Endothelial cell of umbilical vein (primary cell): ENCODE measurements at regions not wholly inside any gene's neighbourhood (a gene's known extent, or its start where the extent isn't known, plus 50 kb on each side); places are given as distances from the start of the nearest gene placed in this dataset.

Experiments
- BruUV-seq: library from RNA; stranded (reverse); fragments of 400-500 nt; replicated peaks from 2 replicates; lab custom pipeline; 2021; lab: Mats Ljungman, UMichigan
- CTCF ChIA-PET: fragments of 300-600, 350-600 bp; sonication (Branson Sonifier 250); formaldehyde crosslinking; loops from one replicate; lab custom pipeline; 2021; ENCODE audit warnings: antibody characterized with exemption, inconsistent platforms; lab: Charles Lee
- POLR2A ChIA-PET: fragments of 300-600, 350-600 bp; sonication (Branson Sonifier 250); formaldehyde crosslinking; loops from one replicate; lab custom pipeline; 2021; ENCODE audit warnings: antibody characterized with exemption, inconsistent platforms; lab: Charles Lee
- DNase-seq: peaks from one replicate; pipeline ENCODE4 v3.0.0-alpha.2; 2011; ENCODE audit warnings: low read depth, low spot score
- FAIRE-seq: peaks from 2 replicates; lab custom pipeline; 2011; peaks lifted over from hg19 to GRCh38; lab: Jason Lieb, UNC
- H2AFZ ChIP-seq: 2 replicates; pipeline ENCODE4 v1.6.0; 2012; ENCODE audit warnings: low read depth, low read length, control low read depth, inconsistent platforms
- H3K27ac ChIP-seq: 2 replicates; pipeline ENCODE4 v1.5.1; 2011; ENCODE audit warnings: low read depth, mild to moderate bottlenecking, control low read depth, low read length, moderate library complexity; ENCODE audit not compliant: insufficient read depth
- H3K27me3 ChIP-seq, 2 experiments: 2 replicates each; pipeline versions ENCODE4 v1.6.0 to v1.6.1; 2011; ENCODE audit warnings: low read length in 2 of 2, mixed read lengths in 1 of 2; ENCODE audit not compliant: control insufficient read depth in 2 of 2, insufficient read depth in 2 of 2
- H3K36me3 ChIP-seq, 2 experiments: 2 replicates in 1 of 2; 3 replicates in 1 of 2; pipeline ENCODE4 v1.5.1; 2011; ENCODE audit warnings: low read length in 2 of 2, mild to moderate bottlenecking in 1 of 2, moderate library complexity in 1 of 2; ENCODE audit not compliant: control insufficient read depth in 2 of 2, insufficient read depth in 2 of 2; ENCODE audit errors: extremely low read depth in 1 of 2
- H3K4me1 ChIP-seq: 3 replicates; pipeline ENCODE4 v1.5.1; 2011; ENCODE audit warnings: mild to moderate bottlenecking, low read length; ENCODE audit not compliant: control insufficient read depth, insufficient read depth; ENCODE audit errors: extremely low read depth
- H3K4me2 ChIP-seq: 2 replicates; pipeline ENCODE4 v1.6.1; 2011; ENCODE audit warnings: low read length, control low read depth, mixed read lengths; ENCODE audit not compliant: insufficient read depth
- H3K4me3 ChIP-seq, 3 experiments: fragments of 200-600 bp in 1 of 3; sonication (generic), shearing (Covaris generic) in 1 of 3; replicated peaks in 1 of 3; 2 replicates each; pipeline ENCODE4 v1.5.1; 2011 to 2016; ENCODE audit warnings: control low read depth in 3 of 3, low read length in 3 of 3, mild to moderate bottlenecking in 2 of 3, inconsistent platforms in 1 of 3, low read depth in 1 of 3, moderate library complexity in 1 of 3; ENCODE audit not compliant: insufficient read depth in 1 of 3
- H3K79me2 ChIP-seq: 2 replicates; pipeline ENCODE4 v1.6.0; 2012; ENCODE audit warnings: low read length, inconsistent platforms; ENCODE audit not compliant: control insufficient read depth, insufficient read depth
- H3K9ac ChIP-seq: replicated peaks from 2 replicates; pipeline ENCODE3; 2011; ENCODE audit warnings: low read length, control low read depth; ENCODE audit not compliant: insufficient read depth; ENCODE audit errors: extremely low read depth
- H3K9me1 ChIP-seq: replicated peaks from 3 replicates; pipeline ENCODE4 v1.6.0; 2011; ENCODE audit warnings: mild to moderate bottlenecking, low read length; ENCODE audit not compliant: control insufficient read depth, insufficient read depth; ENCODE audit errors: extremely low read depth
- H3K9me3 ChIP-seq: replicated peaks from 2 replicates; pipeline ENCODE4 v1.5.1; 2012; ENCODE audit warnings: low read length, inconsistent platforms; ENCODE audit not compliant: control insufficient read depth, insufficient read depth
- H4K20me1 ChIP-seq: replicated peaks from 2 replicates; pipeline ENCODE3; 2011; ENCODE audit warnings: mild to moderate bottlenecking, low read length; ENCODE audit not compliant: control insufficient read depth, insufficient read depth; ENCODE audit errors: extremely low read depth
- EZH2 ChIP-seq: IDR thresholded peaks from 2 replicates; pipeline ENCODE4 v1.6.1; 2012; ENCODE audit warnings: borderline replicate concordance, low read depth, mild to moderate bottlenecking, moderate library complexity, low read length, inconsistent platforms; ENCODE audit not compliant: severe bottlenecking
- FOS ChIP-seq: IDR thresholded peaks from 2 replicates; pipeline ENCODE4 v1.6.1; 2011; ENCODE audit warnings: mild to moderate bottlenecking, low read length, moderate library complexity, borderline replicate concordance; ENCODE audit not compliant: insufficient read depth
- GATA2 ChIP-seq: IDR thresholded peaks from 2 replicates; pipeline ENCODE4 v1.7.0; 2011; ENCODE audit warnings: low read depth, mild to moderate bottlenecking, moderate library complexity, mixed read lengths, low read length; ENCODE audit not compliant: insufficient read length, insufficient read depth
- JUN ChIP-seq: IDR thresholded peaks from 2 replicates; pipeline ENCODE4 v1.6.1; 2011; ENCODE audit warnings: borderline replicate concordance, low read depth; ENCODE audit not compliant: insufficient read length, insufficient read depth
- MYC ChIP-seq: IDR thresholded peaks from one replicate; pipeline ENCODE4 v1.6.1; 2011; ENCODE audit warnings: mild to moderate bottlenecking, low read depth, low read length
- POLR2A ChIP-seq: IDR thresholded peaks from 2 replicates; pipeline ENCODE4 v1.6.1; 2012; ENCODE audit warnings: low read depth, mild to moderate bottlenecking, control low read depth, low read length
- POLR2AphosphoS5 ChIP-seq: IDR thresholded peaks from 2 replicates; pipeline ENCODE4 v1.6.1; 2012; ENCODE audit warnings: low read depth, mild to moderate bottlenecking, control low read depth, low read length, moderate library complexity; ENCODE audit not compliant: insufficient read depth
- dilution Hi-C: fragments of 300-500 bp; cut with MboI; formaldehyde crosslinking; loops from one replicate; pipeline ENCODE4 v1.15.0; 2019; ENCODE audit warnings: low sequenced_read_pairs; ENCODE audit not compliant: extremely low pct_ligation_motif_present
- intact Hi-C: fragments of 100-400 bp; cut with micrococcal nuclease; formaldehyde crosslinking; loops from one replicate; pipeline ENCODE4 v1.10.0; 2022
- TF ChIP-seq, protein P1 (sequence below): IDR thresholded peaks from 2 replicates; pipeline ENCODE4 v1.6.1; 2011; ENCODE audit not compliant: insufficient read depth, insufficient read length
- TF ChIP-seq, protein P2 (sequence below), 2 donors: IDR thresholded peaks; 1 replicate in 1 of 2; 2 replicates in 1 of 2; pipeline ENCODE4 v1.5.1; 2011; ENCODE audit warnings: low read length in 2 of 2, mild to moderate bottlenecking in 2 of 2, moderate library complexity in 2 of 2, control low read depth in 1 of 2, inconsistent platforms in 1 of 2, low read depth in 1 of 2; ENCODE audit not compliant: insufficient read depth in 1 of 2; ENCODE audit errors: extremely low read depth in 1 of 2

DNA sequence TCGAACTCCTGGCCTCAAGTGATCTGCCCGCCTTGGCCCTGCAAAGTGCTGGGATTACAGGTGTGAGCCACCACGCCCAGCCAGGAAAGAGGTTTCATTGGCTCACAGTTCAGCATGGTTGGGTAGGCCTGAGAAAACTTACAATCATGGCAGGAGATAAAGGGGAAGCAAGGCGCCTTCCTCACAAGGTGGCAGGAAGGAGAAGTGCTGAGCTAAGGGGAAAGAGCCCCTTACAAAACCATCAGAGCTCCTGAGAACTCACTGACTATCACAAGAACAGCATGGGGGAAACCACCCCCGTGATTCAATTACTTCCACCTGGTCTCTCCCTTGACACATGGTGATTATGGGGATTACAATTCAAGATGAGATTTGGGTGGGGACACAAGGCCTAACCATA lies 411.7 kb upstream of the ZFHX3 start:
- TF ChIP-seq, protein P1, sequence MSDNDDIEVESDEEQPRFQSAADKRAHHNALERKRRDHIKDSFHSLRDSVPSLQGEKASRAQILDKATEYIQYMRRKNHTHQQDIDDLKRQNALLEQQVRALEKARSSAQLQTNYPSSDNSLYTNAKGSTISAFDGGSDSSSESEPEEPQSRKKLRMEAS: no peak
- TF ChIP-seq POLR2AphosphoS5 (no peak), EZH2 (no peak), GATA2 (no peak), POLR2A (no peak), FOS (no peak), MYC (no peak), JUN (no peak)
- TF ChIP-seq, protein P2, sequence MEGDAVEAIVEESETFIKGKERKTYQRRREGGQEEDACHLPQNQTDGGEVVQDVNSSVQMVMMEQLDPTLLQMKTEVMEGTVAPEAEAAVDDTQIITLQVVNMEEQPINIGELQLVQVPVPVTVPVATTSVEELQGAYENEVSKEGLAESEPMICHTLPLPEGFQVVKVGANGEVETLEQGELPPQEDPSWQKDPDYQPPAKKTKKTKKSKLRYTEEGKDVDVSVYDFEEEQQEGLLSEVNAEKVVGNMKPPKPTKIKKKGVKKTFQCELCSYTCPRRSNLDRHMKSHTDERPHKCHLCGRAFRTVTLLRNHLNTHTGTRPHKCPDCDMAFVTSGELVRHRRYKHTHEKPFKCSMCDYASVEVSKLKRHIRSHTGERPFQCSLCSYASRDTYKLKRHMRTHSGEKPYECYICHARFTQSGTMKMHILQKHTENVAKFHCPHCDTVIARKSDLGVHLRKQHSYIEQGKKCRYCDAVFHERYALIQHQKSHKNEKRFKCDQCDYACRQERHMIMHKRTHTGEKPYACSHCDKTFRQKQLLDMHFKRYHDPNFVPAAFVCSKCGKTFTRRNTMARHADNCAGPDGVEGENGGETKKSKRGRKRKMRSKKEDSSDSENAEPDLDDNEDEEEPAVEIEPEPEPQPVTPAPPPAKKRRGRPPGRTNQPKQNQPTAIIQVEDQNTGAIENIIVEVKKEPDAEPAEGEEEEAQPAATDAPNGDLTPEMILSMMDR (IDR thresholded peaks at IDR 0.05; ENCODE audit: extremely low read depth in 1 of 2, insufficient read depth in 1 of 2, low read depth in 1 of 2, low read length in 2 of 2): no peak

More for the DNA sequence above, 411.7 kb upstream of the ZFHX3 start:
- Histone ChIP-seq H3K27ac (no peak overlapping the region), H2AFZ (no peak overlapping the region), H3K4me1 (no peaks in the 10 kb centered on the region), H3K4me2 (no peak overlapping the region), H3K79me2 (no peaks in the 10 kb centered on the region), H3K9me3 (peaks cover 2% of the 10 kb centered on the region), H3K9ac (no peak overlapping the region), H3K4me3 (no peak overlapping the region), H3K9me1 (no peaks in the 10 kb centered on the region), H3K36me3 (no peaks in the 10 kb centered on the region), H3K27me3 (no peaks in the 10 kb centered on the region), H4K20me1 (no peaks in the 10 kb centered on the region)
- intact Hi-C loops: no loop called here
- no peak for DNase-seq
- FAIRE-seq: no peak
- ChIA-PET POLR2A (no interaction called here), CTCF (no interaction called here)
- BruUV-seq: no TSS peak
- dilution Hi-C loops: no loop called here
